Gastroesophageal sphincter (tissue), 4 donors: ENCODE measurements at regions not wholly inside any gene's neighbourhood (a gene's known extent, or its start where the extent isn't known, plus 50 kb on each side); places are given as distances from the start of the nearest gene placed in this dataset.
A peak's percentile ranks its signal among the peaks of the same experiment; 100 is the strongest.

Experiments used
- ATAC-seq: fragments of 150-250 bp; one replicate; pipeline ENCODE4 v1.9.1; 2016; ENCODE audit warnings: mild to moderate bottlenecking, moderate library complexity
- H3K27ac ChIP-seq, 4 donors: fragments of 200-600 bp; sonication (generic) in 3 of 4; 1 replicate in 3 of 4; 2 replicates in 1 of 4; pipeline ENCODE4 v1.5.1; 2016 to 2019
- H3K27me3 ChIP-seq: fragments of 200-600 bp; sonication (generic); one replicate; pipeline ENCODE4 v1.5.1; 2019
- H3K36me3 ChIP-seq, 2 donors: fragments of 200-600 bp; sonication (generic); one replicate each; pipeline ENCODE4 v1.5.1; 2019; ENCODE audit warnings: control low read depth in 1 of 2
- H3K4me1 ChIP-seq, 3 donors: fragments of 200-600 bp; sonication (generic); 1 replicate in 2 of 3; 2 replicates in 1 of 3; pipeline ENCODE4 v1.5.1; 2016 to 2019; ENCODE audit warnings: control low read depth in 2 of 3
- H3K4me3 ChIP-seq, 2 donors: fragments of 200-600 bp; sonication (generic); one replicate each; pipeline ENCODE4 v1.5.1; 2019; ENCODE audit warnings: mild to moderate bottlenecking in 1 of 2, moderate library complexity in 1 of 2
- H3K9me3 ChIP-seq, 3 donors: fragments of 200-600 bp; sonication (generic); one replicate each; pipeline ENCODE4 v1.5.1; 2017 to 2019; ENCODE audit warnings: control low read depth in 2 of 3
- CTCF ChIP-seq, 4 experiments: fragments of 200-600 bp in 2 of 4; fragments of 450-650 bp in 2 of 4; sonication (generic) in 1 of 4; IDR thresholded peaks; one replicate each; pipeline ENCODE4 v1.5.1; 2017 to 2019; ENCODE audit warnings: antibody characterized with exemption in 4 of 4, mild to moderate bottlenecking in 2 of 4, moderate library complexity in 2 of 4
- EP300 ChIP-seq: sonication (generic); formaldehyde crosslinking; IDR thresholded peaks from one replicate; pipeline ENCODE4 v1.6.1; 2017; ENCODE audit warnings: antibody characterized with exemption, mild to moderate bottlenecking
- POLR2A ChIP-seq, 2 donors: fragments of 450-650 bp; IDR thresholded peaks; one replicate each; pipeline ENCODE4 v1.6.1; 2017; ENCODE audit warnings: antibody characterized with exemption in 2 of 2, mild to moderate bottlenecking in 2 of 2, moderate library complexity in 1 of 2
- POLR2AphosphoS5 ChIP-seq: sonication (generic); formaldehyde crosslinking; IDR thresholded peaks from one replicate; pipeline ENCODE4 v1.6.1; 2017; ENCODE audit warnings: antibody characterized with exemption
- WGBS, 2 donors: methylation state at CpG; one replicate each; pipeline ENCODE4 v1.1.5; 2018; ENCODE audit warnings: low coverage in 1 of 2; 5-methylcytosine and 5-hydroxymethylcytosine counted together

GRCh38 chr9:108569624-108570023, 286.2 kb downstream of the ACTL7B start:
- Histone ChIP-seq H3K9me3 (no peaks in the 10 kb centered on the region), H3K4me1 (peaks cover 0 to 8% (median 0%) of the 10 kb centered on the region in 3 donors), H3K27me3 (peaks cover 10% of the 10 kb centered on the region), H3K27ac (no peak overlapping the region), H3K4me3 (no peak overlapping the region), H3K36me3 (no peaks in the 10 kb centered on the region)
- TF ChIP-seq POLR2A (IDR thresholded peaks at IDR 0.05) (no peak), POLR2AphosphoS5 (no peak)
- no CpG with 5 or more reads among the region's 3 CpGs for WGBS, 2 donors
- no peak for ATAC-seq

GRCh38 chr9:108568093-108568492, 287.7 kb downstream of the ACTL7B start:
- Histone ChIP-seq H3K27ac (no peak overlapping the region), H3K4me3 (no peak overlapping the region), H3K9me3 (no peaks in the 10 kb centered on the region), H3K4me1 (peaks cover 0 to 8% (median 0%) of the 10 kb centered on the region in 3 donors), H3K27me3 (peaks cover 10% of the 10 kb centered on the region), H3K36me3 (no peaks in the 10 kb centered on the region)
- WGBS, 2 donors: 57 to 68% methylated on average over 3 of the region's 3 CpGs
- no peak for TF ChIP-seq POLR2AphosphoS5
- no peak for TF ChIP-seq CTCF (IDR thresholded peaks at IDR 0.05)
- no peak for TF ChIP-seq POLR2A (IDR thresholded peaks at IDR 0.05)
- no peak for TF ChIP-seq EP300
- no peak for ATAC-seq

DNA sequence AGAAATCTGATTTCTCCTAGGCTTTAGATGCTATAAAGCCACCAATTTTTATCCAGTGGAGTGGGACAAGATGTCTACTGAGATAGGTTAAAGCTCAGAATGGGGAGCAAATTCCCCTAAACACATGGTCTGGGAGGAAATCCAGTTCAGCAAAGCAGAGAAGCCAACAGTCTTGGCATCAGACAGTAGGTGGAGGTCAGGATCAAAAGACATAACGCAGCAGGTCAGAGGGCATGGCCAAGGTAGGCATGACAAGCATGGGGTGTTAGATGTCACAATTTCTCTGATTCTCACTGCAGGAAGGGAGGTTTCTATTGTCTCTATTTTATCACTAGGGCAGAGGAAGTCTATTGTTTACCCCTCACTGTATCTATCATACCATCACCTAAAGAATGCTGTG, 288.2 kb downstream of the ACTL7B start:
- Histone ChIP-seq H3K9me3 (no peaks in the 10 kb centered on the region), H3K27ac (no peak overlapping the region), H3K27me3 (peaks cover 10% of the 10 kb centered on the region), H3K4me1 (peaks cover 0 to 8% (median 0%) of the 10 kb centered on the region in 3 donors), H3K36me3 (no peaks in the 10 kb centered on the region), H3K4me3 (no peak overlapping the region)
- 67 to 80% methylated on average over 1 of the region's 1 CpG for WGBS, 2 donors
- TF ChIP-seq POLR2AphosphoS5 (no peak), POLR2A (IDR thresholded peaks at IDR 0.05) (no peak), CTCF (IDR thresholded peaks at IDR 0.05) (no peak), EP300 (no peak)
- ATAC-seq: no peak

DNA sequence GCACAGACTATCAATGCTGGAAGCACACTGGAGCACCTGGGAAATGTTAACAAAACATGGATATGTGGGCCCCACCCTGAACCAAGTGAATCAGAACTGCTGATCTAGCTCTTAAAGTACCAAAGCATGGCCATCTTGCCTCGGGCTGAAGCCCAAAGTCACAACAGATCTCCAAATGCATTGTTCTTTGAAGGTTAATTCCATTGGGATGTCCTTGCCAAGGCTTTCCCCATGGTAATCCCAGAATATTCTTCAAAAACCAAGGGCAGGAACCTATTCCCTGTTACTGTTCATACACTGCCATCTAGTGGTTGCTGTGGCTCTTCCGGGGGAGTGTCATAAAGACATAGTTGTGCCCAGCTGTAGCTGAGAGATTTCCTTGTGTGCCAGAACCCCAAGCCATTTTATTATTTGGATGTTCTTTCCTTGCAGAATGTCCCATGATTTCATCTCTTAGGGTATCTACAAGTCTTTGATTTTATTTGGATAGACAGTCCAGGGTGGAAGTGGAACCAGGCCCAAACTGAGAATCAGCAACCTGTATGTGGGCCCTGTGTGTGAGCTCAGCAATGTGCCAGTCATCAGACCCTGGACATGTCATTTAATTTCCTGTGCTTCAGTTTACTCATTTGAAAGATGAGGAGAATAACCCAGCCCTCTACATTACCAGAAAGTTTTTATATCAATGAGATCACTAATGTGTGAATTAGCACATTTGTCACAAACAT, 290.0 kb downstream of the ACTL7B start:
- TF ChIP-seq POLR2AphosphoS5 (peak; percentile 29), CTCF (IDR thresholded peaks at IDR 0.05) (peak; percentile 74 to 87 (median 80)), POLR2A (IDR thresholded peaks at IDR 0.05) (no peak), EP300 (no peak)
- peak; percentile 87 for ATAC-seq
- peaks cover 0 to 8% (median 0%) of the 10 kb centered on the region in 3 donors for H3K4me1 ChIP-seq
- peaks cover 10% of the 10 kb centered on the region for H3K27me3 ChIP-seq
- no peak overlapping the region for H3K27ac ChIP-seq
- H3K9me3 ChIP-seq: no peaks in the 10 kb centered on the region
- no peak overlapping the region for H3K4me3 ChIP-seq
- no peaks in the 10 kb centered on the region for H3K36me3 ChIP-seq
- WGBS, 2 donors: 0% methylated on average over 1 to 2 of the region's 2 CpGs

GRCh38 chr9:108562176-108562575, 293.6 kb downstream of the ACTL7B start:
- no peak for TF ChIP-seq POLR2AphosphoS5
- 100% methylated on average over 1 of the region's 3 CpGs; no CpG with 5 or more reads in 1 of the 2 donors for WGBS, 2 donors
- H3K4me3 ChIP-seq: no peak overlapping the region
- no peaks in the 10 kb centered on the region for H3K27me3 ChIP-seq
- no peaks in the 10 kb centered on the region for H3K9me3 ChIP-seq
- H3K4me1 ChIP-seq: peaks cover 0 to 8% (median 0%) of the 10 kb centered on the region in 3 donors
- ATAC-seq: no peak
- H3K36me3 ChIP-seq: no peaks in the 10 kb centered on the region
- H3K27ac ChIP-seq: no peak overlapping the region

- H3K4me3 ChIP-seq: no peak overlapping the region
- WGBS, 2 donors: 95 to 100% methylated on average over 2 of the region's 2 CpGs
- no peaks in the 10 kb centered on the region for H3K9me3 ChIP-seq
- no peak overlapping the region for H3K27ac ChIP-seq
- H3K27me3 ChIP-seq: no peaks in the 10 kb centered on the region
- no peaks in the 10 kb centered on the region for H3K4me1 ChIP-seq
- no peaks in the 10 kb centered on the region for H3K36me3 ChIP-seq
- ATAC-seq: no peak
- TF ChIP-seq POLR2A (IDR thresholded peaks at IDR 0.05) (no peak), POLR2AphosphoS5 (no peak)
Measured at GRCh38 chr9:108559432-108559831, 296.4 kb downstream of the ACTL7B start.
